GM12891 (cell line): ENCODE measurements at regions not wholly inside any gene's neighbourhood (a gene's known extent, or its start where the extent isn't known, plus 50 kb on each side); places are given as distances from the start of the nearest gene placed in this dataset.

Experiments
- POLR2A ChIP-seq: IDR thresholded peaks from 2 replicates; pipeline ENCODE4 v1.6.1; 2011; ENCODE audit warnings: low read depth, low read length, control low read depth
- POU2F2 ChIP-seq: IDR thresholded peaks from 2 replicates; pipeline ENCODE4 v1.6.1; 2011; ENCODE audit warnings: low read depth, mild to moderate bottlenecking, control low read depth, low read length, moderate library complexity

- TF ChIP-seq POLR2A (no peak), POU2F2 (no peak)
Observed at GRCh38 chr6:50510361-50510760, 203.0 kb upstream of the TFAP2D start.
